ENCODE measurements at regions not wholly inside any gene's neighbourhood (a gene's known extent, or its start where the extent isn't known, plus 50 kb on each side); places are given as distances from the start of the nearest gene placed in this dataset.

DNA sequence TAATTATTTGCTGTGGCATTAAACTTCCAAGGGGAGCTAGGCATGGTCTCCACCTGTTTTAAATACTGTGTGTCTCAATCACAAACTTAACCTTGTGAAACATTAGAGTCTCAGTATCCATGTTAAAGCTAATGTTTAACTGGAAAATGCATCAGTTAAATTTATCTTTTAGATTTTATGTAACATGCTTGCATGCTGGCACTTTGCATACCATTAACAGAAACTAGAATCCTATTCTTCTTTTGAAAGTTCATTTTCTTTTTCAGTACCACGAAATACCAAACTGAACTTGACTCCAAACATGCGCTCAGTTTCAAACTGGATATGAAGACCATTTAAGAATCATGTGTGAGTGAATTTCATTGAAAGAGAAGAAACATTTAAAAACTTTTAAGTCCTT lies 328.9 kb upstream of the SLC10A2 start:
- Histone ChIP-seq H3K36me3 (ENCODE audit: control insufficient read depth in 1 of 2, insufficient read depth in 2 of 2, low read length in 2 of 2) (no peaks in the 10 kb centered on the region), H3K27ac (ENCODE audit: low read depth, low read length) (no peak overlapping the region), H3K9me2 (ENCODE audit: insufficient read depth) (no peaks in the 10 kb centered on the region), H4K20me1 (ENCODE audit: insufficient read depth) (no peaks in the 10 kb centered on the region), H3K4me2 (ENCODE audit: low read length) (no peak overlapping the region), H3K4me3 (replicated peaks in 1 of 2; ENCODE audit: low read depth in 1 of 2, low read length in 2 of 2) (no peak overlapping the region), H3K4me1 (ENCODE audit: control insufficient read depth in 1 of 2, insufficient read depth in 2 of 2, low read length in 2 of 2) (no peaks in the 10 kb centered on the region), H3K9me3 (ENCODE audit: control insufficient read depth in 1 of 2, insufficient read depth in 1 of 2, low read depth in 1 of 2, low read length in 2 of 2) (no peaks in the 10 kb centered on the region; a peak in 1 of 4 replicates), H2AFZ (ENCODE audit: low read depth, low read length, poor library complexity, severe bottlenecking) (no peak overlapping the region), H3K79me2 (ENCODE audit: insufficient read depth, low read length) (no peaks in the 10 kb centered on the region), H3K9ac (ENCODE audit: low read length) (no peak overlapping the region), H3K27me3 (ENCODE audit: insufficient read depth, low read length) (no peaks in the 10 kb centered on the region)
- DNase-seq (ENCODE audit: low read depth, low spot score) (no peak), ATAC-seq (no peak)
- ChIA-PET RAD21 (ENCODE audit: low non-redundant PET in 1 of 2, low total read pairs in 2 of 2, uncharacterized antibody in 2 of 2, unreplicated experiment in 2 of 2) (no interaction called here), CTCF (no interaction called here), POLR2A (no interaction called here)
- no TSS peak for BruUV-seq (replicated peaks)
- TF ChIP-seq SP1 (IDR thresholded peaks at IDR 0.05; ENCODE audit: low read depth) (no peak), RAD21 (IDR thresholded peaks at IDR 0.05; ENCODE audit: low read depth) (no peak), CBX3 (IDR thresholded peaks at IDR 0.05; ENCODE audit: low read depth) (no peak), YY1 (IDR thresholded peaks at IDR 0.05; ENCODE audit: extremely low read depth, insufficient replicate concordance, low read depth, low read length) (no peak), ZFX (IDR thresholded peaks at IDR 0.05) (no peak), POLR2AphosphoS5 (IDR thresholded peaks at IDR 0.05; ENCODE audit: low read depth, low read length) (no peak), POLR2A (IDR thresholded peaks at IDR 0.05; ENCODE audit: borderline replicate concordance, extremely low read depth, insufficient read depth, insufficient read length) (no peak), ELF1 (IDR thresholded peaks at IDR 0.05; ENCODE audit: borderline replicate concordance, low read depth) (no peak), EGR1 (IDR thresholded peaks at IDR 0.05; ENCODE audit: low read depth) (no peak), SRF (IDR thresholded peaks at IDR 0.05; ENCODE audit: low read depth) (no peak), FOSL1 (IDR thresholded peaks at IDR 0.05; ENCODE audit: low read depth) (no peak), EZH2 (IDR thresholded peaks at IDR 0.05) (no peak), TCF7L2 (IDR thresholded peaks at IDR 0.05; ENCODE audit: borderline replicate concordance, extremely low read depth, insufficient read depth, insufficient read length) (no peak)
- TF ChIP-seq, protein P1, sequence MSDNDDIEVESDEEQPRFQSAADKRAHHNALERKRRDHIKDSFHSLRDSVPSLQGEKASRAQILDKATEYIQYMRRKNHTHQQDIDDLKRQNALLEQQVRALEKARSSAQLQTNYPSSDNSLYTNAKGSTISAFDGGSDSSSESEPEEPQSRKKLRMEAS (IDR thresholded peaks at IDR 0.05): no peak
- TF ChIP-seq, protein P2, sequence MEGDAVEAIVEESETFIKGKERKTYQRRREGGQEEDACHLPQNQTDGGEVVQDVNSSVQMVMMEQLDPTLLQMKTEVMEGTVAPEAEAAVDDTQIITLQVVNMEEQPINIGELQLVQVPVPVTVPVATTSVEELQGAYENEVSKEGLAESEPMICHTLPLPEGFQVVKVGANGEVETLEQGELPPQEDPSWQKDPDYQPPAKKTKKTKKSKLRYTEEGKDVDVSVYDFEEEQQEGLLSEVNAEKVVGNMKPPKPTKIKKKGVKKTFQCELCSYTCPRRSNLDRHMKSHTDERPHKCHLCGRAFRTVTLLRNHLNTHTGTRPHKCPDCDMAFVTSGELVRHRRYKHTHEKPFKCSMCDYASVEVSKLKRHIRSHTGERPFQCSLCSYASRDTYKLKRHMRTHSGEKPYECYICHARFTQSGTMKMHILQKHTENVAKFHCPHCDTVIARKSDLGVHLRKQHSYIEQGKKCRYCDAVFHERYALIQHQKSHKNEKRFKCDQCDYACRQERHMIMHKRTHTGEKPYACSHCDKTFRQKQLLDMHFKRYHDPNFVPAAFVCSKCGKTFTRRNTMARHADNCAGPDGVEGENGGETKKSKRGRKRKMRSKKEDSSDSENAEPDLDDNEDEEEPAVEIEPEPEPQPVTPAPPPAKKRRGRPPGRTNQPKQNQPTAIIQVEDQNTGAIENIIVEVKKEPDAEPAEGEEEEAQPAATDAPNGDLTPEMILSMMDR (IDR thresholded peaks at IDR 0.05 in 2 of 3, conservative IDR thresholded peaks at IDR 0.05 in 1 of 3; ENCODE audit: borderline replicate concordance in 1 of 3, insufficient read depth in 1 of 3, low read depth in 2 of 3, low read length in 2 of 3): no peak
- TF ChIP-seq, protein P3, sequence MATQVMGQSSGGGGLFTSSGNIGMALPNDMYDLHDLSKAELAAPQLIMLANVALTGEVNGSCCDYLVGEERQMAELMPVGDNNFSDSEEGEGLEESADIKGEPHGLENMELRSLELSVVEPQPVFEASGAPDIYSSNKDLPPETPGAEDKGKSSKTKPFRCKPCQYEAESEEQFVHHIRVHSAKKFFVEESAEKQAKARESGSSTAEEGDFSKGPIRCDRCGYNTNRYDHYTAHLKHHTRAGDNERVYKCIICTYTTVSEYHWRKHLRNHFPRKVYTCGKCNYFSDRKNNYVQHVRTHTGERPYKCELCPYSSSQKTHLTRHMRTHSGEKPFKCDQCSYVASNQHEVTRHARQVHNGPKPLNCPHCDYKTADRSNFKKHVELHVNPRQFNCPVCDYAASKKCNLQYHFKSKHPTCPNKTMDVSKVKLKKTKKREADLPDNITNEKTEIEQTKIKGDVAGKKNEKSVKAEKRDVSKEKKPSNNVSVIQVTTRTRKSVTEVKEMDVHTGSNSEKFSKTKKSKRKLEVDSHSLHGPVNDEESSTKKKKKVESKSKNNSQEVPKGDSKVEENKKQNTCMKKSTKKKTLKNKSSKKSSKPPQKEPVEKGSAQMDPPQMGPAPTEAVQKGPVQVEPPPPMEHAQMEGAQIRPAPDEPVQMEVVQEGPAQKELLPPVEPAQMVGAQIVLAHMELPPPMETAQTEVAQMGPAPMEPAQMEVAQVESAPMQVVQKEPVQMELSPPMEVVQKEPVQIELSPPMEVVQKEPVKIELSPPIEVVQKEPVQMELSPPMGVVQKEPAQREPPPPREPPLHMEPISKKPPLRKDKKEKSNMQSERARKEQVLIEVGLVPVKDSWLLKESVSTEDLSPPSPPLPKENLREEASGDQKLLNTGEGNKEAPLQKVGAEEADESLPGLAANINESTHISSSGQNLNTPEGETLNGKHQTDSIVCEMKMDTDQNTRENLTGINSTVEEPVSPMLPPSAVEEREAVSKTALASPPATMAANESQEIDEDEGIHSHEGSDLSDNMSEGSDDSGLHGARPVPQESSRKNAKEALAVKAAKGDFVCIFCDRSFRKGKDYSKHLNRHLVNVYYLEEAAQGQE (IDR thresholded peaks at IDR 0.05; ENCODE audit: low read depth): no peak
- TF ChIP-seq, protein P4, sequence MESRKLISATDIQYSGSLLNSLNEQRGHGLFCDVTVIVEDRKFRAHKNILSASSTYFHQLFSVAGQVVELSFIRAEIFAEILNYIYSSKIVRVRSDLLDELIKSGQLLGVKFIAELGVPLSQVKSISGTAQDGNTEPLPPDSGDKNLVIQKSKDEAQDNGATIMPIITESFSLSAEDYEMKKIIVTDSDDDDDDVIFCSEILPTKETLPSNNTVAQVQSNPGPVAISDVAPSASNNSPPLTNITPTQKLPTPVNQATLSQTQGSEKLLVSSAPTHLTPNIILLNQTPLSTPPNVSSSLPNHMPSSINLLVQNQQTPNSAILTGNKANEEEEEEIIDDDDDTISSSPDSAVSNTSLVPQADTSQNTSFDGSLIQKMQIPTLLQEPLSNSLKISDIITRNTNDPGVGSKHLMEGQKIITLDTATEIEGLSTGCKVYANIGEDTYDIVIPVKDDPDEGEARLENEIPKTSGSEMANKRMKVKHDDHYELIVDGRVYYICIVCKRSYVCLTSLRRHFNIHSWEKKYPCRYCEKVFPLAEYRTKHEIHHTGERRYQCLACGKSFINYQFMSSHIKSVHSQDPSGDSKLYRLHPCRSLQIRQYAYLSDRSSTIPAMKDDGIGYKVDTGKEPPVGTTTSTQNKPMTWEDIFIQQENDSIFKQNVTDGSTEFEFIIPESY (IDR thresholded peaks at IDR 0.05; ENCODE audit: extremely low read depth, insufficient replicate concordance, low read length): no peak
- intact Hi-C loops (cut with micrococcal nuclease): no loop called here

Measured in HCT116 (cell line).